GM18909 (cell line): ENCODE measurements at regions not wholly inside any gene's neighbourhood (a gene's known extent, or its start where the extent isn't known, plus 50 kb on each side); places are given as distances from the start of the nearest gene placed in this dataset.

Experiments
- ATAC-seq: cut with Tn5 transposase; IDR thresholded peaks from one replicate; pipeline ENCODE4 v1.9.1; 2021; ENCODE audit warnings: mild to moderate bottlenecking; ENCODE audit not compliant: unreplicated experiment, poor library complexity

GRCh38 chr10:4647109-4647785, 178.8 kb upstream of the AKR1E2 start:
- ATAC-seq, result no peak

- ATAC-seq, result no peak
These were observed 179.5 kb upstream of the AKR1E2 start for GRCh38 chr10:4646547-4646946.

- ATAC-seq, result no peak
These were observed 180.2 kb upstream of the AKR1E2 start for GRCh38 chr10:4645836-4646235.

- ATAC-seq, result no peak
These were observed 182.5 kb upstream of the AKR1E2 start for GRCh38 chr10:4643471-4643870.

- ATAC-seq, result no peak
These were observed 186.0 kb upstream of the AKR1E2 start for GRCh38 chr10:4639960-4640359.

- no peak for ATAC-seq
These were observed 187.9 kb upstream of the AKR1E2 start for GRCh38 chr10:4638099-4638498.

- ATAC-seq, result no peak
These were observed 188.3 kb upstream of the AKR1E2 start for GRCh38 chr10:4637657-4638056.

- ATAC-seq, result no peak
These were observed 190.1 kb upstream of the AKR1E2 start for GRCh38 chr10:4635883-4636282.

- ATAC-seq, result no peak
These were observed 190.6 kb upstream of the AKR1E2 start for GRCh38 chr10:4635388-4635787.

- no peak for ATAC-seq
These were observed 192.2 kb upstream of the AKR1E2 start for GRCh38 chr10:4633776-4634175.

GRCh38 chr10:4633186-4633585, 192.8 kb upstream of the AKR1E2 start:
- ATAC-seq, result no peak

- no peak for ATAC-seq
These were observed 193.2 kb upstream of the AKR1E2 start for GRCh38 chr10:4632757-4633156.

- no peak for ATAC-seq
These were observed 199.1 kb upstream of the AKR1E2 start for GRCh38 chr10:4626919-4627318.

- ATAC-seq, result no peak
These were observed 202.1 kb upstream of the AKR1E2 start for GRCh38 chr10:4623757-4624420.

- no peak for ATAC-seq
These were observed 202.8 kb upstream of the AKR1E2 start for GRCh38 chr10:4623200-4623599.

GRCh38 chr10:4622384-4622783, 203.6 kb upstream of the AKR1E2 start:
- ATAC-seq, result no peak

GRCh38 chr10:4617589-4617988, 208.4 kb upstream of the AKR1E2 start:
- no peak for ATAC-seq

GRCh38 chr10:4615042-4615441, 211.0 kb upstream of the AKR1E2 start:
- no peak for ATAC-seq

GRCh38 chr10:4609251-4609650, 216.8 kb upstream of the AKR1E2 start:
- ATAC-seq, result no peak

- ATAC-seq, result no peak
These were observed 218.3 kb upstream of the AKR1E2 start for GRCh38 chr10:4607681-4608080.

- no peak for ATAC-seq
These were observed 219.0 kb upstream of the AKR1E2 start for GRCh38 chr10:4606856-4607636.
